ENCODE measurements at regions not wholly inside any gene's neighbourhood (a gene's known extent, or its start where the extent isn't known, plus 50 kb on each side); places are given as distances from the start of the nearest gene placed in this dataset.

DNA sequence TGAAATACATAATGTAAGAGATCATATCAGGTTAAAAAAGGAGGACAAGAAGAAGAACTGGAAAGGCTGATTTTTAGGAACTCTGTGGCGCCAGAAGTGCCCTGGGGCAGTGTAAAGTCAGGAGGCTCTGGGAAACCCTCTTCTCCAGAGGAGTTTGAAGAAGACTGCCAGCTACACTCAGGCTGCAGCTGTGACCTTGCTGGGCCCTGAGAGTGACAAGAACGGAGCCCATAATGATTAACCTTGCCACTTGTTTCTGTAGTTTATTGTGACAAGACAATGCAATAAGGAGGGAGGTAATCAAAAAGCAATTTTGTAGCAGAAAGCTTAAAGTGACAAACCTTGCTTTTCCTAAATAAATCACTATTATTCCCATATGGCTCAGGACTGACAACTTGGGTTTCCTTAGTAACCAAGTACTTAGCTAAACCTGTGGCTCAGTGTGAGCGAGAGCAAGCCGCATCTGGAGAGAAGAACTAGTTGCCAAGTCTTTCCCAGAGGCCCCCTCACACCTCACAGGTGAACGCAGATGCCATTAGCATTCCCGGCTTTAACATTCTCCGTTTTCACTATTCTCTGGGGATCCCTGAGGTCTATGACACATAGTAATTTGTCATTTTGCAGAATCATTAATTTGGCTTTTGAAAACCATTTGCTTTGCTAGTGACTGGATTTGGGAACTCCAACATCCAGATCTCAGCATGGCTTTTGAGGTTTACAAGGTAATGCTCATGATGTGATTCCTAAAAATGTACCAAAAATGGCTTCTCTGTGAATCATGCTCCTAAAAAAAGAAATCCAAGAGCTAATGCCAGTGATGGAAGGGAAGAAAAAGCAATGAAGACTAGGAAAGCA lies 115.9 kb downstream of the OMA1 start:
- FAIRE-seq = no peak

DNA sequence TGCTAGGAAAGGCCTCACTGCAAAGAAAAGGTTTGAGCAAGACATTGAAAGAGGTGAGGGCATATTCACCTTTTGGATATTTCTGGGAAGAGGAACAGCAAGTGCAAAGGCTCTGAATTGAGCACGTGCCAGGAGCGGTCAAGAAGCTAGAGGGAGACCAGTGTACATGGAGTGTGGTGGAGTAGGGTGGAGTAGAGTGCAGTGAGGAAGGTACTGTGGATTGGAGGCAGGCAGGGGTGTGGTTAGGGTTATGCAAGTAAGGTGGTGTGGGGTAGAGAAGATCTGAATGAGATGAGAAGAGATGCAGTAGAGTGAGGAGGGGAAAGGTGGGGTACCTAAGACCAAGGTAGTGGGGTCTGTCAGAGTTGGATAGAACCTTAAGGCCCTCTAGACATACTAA lies 119.6 kb downstream of the OMA1 start:
- no peak for FAIRE-seq

DNA sequence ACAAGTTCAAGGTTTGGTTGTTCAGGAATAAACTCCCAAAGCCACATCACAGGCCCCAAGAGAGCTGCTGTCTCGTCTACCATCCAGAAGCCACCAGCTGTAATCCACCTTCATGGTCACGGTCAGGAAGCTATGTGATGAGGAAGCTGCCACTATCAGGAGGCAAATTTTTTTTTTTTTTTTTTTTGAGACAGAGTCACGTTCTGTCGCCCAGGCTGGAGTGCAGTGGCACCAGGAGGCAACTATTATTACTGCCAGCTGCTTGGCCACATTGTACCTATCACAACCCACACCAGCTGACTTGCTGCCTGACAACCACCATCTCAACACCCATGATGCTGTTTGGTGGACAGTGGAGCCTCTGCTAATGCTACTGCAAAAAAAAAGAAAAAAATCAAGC lies 124.1 kb downstream of the OMA1 start:
- FAIRE-seq = no peak

DNA sequence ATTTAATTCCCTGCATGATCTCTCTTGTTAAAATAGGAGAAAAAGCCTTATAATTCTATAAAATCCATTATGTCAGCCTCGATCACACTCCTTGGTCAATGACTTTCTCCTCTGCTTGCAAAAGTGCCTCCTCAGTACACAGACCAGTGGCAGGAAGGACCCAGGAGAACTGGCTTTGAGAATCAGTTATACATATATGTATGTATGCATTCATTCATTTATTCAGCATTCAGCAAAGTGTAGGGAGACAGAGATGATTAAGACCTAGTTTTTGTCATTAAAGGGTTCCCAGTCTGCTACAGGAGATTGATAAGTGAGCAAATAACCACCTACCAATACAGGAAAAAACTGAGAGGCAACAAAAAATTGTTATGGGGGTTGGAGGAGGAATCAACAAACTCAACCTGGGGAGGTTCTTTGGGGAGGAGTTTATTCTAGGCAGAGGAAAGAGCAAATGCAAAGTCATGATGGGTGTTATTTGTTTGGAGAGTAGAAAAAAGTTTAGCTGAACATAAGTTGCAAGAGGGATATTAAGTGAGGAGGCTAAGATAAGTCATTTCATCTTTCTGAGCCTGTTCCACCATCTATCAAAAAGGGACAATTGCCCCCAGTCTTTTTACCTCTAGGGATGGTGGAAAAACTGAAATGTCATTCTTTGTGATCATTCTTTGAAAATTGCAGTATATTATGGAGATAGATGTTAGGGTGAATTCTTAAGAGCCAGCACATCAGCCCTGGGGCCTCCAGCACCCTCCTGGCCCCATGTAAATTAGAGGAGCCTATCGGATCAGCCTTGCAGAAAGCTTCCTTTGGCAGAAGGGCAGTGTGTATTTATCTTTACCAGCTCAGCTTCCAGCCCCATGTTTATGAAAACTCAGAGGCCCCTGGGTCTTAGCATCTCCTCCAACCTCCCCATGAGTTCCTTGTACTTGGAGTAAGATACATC lies 128.0 kb downstream of the OMA1 start:
- no peak for FAIRE-seq

DNA sequence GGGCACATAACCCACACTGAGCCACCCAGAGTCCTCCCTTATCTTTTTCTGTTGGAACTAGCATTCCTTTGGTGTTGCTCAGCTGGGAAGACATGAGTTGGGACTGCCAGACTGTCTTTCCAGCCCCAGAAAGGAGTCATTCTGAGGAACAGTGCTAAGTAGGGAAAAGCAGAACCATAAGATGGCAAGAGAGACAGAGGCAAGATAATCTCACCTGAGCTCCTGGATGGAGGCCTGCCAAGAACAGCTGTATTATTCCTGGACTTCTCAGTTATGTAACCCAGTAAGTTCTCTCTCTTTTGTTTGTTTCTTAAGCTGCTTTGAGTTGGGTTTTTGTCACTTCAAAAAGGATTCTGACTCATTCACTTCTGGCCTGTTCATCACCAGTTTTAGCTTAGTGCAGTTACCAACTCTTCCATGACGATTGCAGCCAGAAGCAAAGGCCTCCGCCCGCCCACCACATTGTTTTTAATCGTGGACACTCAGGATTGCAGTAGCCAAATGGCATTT lies 134.4 kb downstream of the OMA1 start:
- no peak for FAIRE-seq

DNA sequence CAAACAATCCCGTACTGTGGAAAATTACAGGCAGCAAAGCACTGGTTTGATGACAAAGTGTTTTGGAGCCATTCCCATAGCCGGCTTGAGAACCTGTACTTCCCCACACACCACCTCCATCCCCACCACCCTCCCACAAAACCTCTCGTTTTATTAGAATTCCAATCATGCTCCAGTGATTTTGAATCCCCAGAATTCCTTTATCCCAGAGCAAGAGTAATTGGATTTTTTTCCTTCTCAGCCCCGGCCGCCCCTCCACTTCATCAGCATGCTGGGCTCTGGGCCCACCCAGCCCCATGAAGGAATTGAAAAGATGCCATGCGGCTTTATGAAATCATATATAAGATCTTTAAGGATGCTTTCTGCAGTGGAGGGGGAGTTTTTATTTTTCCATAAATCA lies 136.6 kb downstream of the OMA1 start:
- FAIRE-seq = no peak

DNA sequence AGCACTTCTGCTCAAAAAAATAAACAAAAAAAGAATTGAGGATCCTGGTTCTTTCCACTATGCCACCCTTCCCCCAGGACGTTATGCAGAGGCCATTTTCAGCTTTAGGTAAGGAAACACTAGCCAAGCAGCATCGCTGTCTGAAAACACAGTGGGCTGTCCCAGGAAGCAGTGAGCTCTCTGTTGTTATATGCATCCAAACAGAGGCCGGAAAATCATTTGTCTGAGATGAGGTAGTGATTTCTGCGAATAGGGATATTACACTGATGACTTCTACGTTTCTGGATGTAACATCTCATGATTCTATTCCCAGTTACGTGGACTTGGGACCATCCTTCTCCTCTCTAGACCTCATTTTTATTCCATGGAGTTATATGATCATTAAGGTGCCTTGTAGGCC lies 137.2 kb downstream of the OMA1 start:
- FAIRE-seq = no peak

DNA sequence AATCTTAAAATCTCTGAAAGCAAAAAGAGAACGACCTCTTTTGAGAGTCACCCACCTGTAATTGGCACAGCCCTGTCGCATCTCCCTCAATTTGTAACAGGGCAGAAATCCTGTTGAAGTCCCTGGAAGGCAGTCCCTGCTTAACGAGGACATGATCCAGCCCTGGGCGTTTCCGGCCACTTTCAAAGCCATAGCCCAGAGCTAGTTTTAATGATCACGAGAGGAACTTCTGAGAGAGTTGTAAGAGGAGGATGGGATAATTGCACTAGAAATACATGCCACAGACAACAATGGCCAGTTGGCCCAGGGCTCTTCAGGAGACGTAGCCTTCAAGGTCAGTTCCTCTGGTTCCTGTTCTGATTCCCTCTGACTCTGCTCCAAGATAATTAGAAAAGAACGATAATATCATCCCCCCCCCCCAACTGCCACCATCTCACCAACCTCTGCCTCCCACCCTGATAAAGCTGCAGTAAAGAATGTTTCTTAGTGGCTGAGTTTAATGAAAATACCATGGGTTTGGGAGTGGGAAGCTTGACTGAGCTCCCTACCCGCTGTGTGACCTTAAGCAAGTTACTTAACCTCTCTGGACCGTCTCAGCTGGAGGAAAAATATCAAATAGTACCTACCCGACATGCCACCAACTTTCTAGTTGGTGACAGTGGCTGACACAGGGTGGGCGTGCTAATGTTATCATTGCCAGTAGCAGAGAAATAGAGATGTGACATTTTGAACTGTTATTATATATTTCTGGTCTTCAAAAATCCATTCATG lies 140.0 kb downstream of the OMA1 start:
- no peak for FAIRE-seq

DNA sequence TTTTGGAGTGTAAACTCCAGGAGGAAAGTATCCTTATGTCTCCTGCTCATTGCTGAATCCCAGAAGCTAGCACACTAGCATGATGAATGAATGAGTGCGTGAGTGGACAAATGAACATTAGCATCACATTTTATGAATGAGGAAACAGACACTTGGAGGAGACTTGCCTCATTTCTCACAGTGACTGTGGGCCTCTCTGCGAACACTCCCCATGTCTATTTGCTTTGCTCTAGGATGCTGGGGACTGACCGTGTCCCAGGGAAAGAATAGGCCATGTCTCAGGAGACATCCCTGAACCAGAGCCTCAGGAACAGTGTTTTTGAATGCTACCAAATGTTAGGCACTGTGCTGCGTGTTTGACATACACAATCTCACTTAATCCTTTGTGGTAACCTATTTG lies 140.9 kb downstream of the OMA1 start:
- no peak for FAIRE-seq

DNA sequence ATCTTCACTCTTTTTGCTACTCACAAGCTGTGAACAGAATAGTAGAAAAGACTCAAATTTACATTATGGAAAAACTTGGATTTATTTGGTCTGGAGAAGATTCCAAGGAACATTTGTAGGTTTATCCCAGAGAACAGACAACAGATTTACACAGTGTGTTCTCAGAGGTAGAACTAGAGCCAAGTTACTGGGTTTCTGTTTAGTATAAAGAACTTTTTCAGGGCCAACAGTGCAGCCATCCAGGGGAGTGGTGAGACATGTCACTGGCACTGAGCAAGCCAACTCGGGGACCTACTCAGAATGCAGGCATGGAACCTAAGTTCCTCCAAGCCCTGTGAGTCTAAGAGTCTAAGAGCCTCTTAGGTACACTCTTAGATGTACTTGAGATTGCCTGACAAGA lies 142.6 kb downstream of the OMA1 start:
- no peak for FAIRE-seq

DNA sequence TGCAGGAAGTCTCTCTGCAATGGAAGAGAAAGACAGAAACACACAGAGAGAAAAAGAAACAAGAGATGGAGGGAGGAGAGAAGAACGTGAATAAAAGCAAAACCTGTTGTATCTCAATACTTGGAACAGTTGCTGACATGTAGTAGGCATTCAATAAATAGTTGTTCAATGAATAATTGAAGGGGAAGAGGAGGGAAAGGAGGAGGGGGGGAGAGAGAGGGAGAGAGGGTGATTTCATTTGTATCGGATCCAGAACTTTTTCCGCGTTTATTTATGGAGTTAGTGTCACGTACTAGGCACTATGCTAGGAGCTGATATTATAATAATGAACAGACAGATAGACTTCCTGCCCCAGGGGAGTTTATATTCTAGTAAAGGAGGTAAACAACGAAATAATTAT lies 144.1 kb downstream of the OMA1 start:
- no peak for FAIRE-seq

DNA sequence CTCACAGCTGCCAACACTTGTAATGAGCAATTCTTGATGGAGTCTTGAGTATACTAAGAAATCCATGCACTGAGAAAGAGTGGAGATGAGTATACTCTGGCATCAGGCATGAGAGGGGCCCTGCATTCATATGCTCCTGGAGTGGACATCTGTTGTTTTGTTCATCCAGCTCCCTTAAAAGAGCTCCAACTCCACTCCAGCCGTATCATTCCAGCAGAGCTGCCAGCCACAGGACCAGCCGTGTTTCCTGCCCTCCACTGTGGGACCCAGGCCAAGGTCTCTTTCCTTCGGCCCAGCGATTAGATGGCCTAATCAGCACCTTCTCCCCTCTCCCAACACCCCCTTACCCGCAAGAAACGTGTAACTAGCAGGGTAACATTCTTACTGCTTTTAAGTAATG lies 144.5 kb downstream of the OMA1 start:
- FAIRE-seq = no peak

DNA sequence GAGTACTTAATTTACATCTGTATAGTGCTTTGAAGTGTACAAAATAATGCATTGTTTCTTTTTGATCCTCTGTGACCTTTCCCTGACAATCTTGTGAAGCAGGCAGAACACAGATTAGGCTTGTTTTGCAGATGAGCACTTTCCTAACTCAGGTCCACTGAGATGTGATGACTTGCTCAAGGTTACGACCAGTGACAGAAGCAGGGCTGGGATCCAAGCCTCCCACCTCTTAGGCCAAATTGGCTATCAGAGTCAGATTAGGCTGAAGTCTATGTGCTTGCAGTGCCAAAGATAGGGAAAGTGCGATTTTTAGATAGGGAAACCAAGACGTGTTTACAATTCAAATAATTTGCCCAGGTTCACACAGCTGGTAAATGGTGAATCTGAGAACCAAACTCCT lies 147.3 kb downstream of the OMA1 start:
- FAIRE-seq = no peak

DNA sequence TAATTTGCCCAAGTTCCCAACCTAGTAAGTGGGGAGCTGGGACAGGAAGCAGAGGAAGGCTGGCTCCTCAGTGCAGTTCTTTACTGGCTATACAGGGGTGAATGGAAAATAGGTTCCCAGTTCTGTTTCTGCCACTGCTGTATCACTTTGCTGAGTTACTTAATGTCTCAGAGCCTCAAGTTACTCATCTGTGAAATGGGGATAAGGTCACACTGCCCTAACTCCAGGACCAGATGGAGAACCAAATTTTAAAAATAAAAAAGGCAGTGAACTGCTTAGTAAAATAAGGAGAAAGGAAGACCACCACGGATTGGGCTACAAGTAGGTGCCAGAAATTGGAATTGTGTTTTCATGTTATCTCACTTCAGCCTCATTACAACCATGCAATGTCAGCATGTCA lies 147.8 kb downstream of the OMA1 start:
- no peak for FAIRE-seq

DNA sequence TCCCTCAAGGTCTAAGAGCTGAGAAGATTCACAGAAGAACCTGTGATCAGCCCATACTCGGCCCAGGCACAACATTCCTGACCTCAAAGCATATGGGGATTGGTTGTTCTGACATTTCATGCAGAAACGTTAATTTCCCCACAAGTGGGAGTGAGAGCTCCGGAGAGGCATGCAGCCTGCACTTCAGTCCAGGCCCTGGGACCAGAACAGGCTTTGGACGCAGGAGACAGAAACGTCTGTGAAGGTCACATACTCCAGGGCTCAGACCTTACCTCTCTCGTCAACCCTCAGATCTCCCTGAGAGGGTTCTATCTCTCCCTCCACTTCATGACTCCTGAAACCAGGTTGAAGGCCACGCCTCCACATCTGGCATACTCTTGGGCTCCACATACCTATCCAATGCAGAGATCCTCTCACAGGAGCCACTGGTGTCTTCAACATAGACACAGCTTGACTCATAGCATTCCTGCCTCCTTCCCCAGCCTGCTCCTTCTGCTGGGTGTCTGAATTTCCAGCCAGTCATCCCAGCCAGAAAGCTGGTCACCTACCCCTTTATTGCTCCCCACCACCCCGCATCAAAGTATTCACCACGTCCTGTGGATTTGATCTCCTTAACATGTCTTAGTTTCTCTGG lies 149.2 kb downstream of the OMA1 start:
- no peak for FAIRE-seq

DNA sequence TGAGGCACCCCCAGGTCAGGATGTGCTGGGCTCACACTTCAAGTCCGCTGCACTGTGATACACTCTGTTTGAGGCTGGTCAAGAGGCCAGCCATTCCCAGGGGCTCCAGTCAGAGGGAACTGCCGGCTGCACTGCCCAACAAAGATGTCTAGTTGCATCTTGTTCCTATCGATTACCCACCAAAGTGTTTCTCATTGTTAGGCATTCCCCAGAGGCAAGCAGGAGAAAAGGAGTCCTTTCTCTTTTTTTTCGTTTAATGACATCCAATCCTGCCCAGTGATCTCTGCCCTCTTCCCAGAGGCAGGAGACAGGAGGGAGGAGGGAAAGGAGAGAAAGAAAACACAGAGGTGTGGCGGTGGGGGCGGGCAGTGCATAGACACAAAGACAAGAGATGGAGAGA lies 150.4 kb downstream of the OMA1 start:
- FAIRE-seq = no peak

DNA sequence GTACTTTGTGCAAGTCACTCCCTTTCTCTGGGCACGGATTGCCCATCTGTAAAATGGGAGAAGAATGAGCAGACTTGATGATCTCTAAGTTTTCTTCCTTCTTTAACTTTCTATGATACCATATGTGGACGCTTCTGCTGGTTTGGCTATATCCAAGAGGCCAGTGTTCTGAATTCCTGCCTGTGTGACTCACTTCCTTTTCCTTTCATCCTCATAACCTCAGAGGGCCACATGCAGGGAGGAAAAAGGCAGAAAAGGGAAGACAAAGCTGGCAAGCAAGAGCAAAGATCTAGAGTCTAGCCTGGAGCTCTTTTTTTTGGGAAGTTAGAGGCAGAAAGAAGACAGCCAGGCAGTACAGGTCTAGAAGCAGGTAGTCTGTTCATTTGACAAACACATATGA lies 151.2 kb downstream of the OMA1 start:
- peak; percentile 46 for FAIRE-seq

DNA sequence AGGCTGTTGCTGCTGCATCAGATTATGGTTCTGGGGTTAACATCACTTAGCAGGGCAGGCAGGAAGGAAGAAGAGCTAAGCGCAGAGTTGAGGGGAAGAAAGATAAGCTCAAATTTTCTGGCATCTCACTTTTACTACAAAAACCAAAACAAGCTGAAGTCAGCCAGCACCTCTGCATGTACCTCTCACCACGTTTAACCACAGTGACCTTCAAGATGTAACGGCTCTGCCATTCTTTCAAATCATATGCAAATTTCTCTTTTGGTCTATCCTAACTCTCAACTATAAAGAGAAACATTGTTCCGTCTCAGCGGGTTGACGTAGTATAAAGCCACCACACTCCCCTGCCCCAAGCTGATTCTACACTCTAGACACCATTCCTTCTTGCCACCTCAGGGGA lies 154.4 kb downstream of the OMA1 start:
- FAIRE-seq = no peak

DNA sequence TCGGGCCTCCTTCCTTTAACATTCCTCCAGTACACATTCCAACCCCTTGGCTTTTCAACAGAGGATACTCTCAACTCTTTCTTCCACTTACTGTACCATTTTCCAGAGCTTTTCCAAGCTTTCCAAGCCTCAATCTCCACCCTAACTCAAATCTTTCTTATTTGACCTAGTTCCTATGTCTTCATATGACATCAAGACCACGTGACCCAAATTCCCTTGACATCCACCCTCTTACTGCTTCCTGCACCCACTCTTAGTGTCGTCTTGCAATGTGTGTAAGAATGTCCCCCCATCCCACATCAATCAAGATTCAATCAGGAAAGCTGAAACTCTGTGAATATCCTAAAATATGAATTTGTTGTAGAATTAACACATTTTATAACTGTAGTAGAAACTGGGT lies 155.0 kb downstream of the OMA1 start:
- no peak for FAIRE-seq

DNA sequence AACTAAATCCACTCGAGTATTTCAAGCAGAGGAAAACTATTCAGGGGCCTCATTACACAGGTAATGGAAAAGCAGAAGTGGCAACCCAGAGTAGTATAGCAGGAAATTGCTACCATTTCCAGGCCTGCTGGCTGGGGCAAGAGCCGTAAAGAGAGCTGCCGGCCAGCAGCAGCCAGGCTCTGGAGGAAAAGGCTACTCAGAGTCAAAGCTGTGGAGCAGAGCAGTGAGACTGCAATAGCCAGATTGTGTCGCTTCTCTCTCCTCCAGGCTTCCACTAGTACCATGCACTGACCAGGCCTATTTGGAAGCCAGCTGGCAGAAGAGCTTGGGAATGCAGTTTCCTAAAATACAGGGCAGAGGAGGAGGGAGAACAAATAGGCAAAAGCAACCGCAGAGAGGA lies 155.5 kb downstream of the OMA1 start:
- FAIRE-seq = no peak

DNA sequence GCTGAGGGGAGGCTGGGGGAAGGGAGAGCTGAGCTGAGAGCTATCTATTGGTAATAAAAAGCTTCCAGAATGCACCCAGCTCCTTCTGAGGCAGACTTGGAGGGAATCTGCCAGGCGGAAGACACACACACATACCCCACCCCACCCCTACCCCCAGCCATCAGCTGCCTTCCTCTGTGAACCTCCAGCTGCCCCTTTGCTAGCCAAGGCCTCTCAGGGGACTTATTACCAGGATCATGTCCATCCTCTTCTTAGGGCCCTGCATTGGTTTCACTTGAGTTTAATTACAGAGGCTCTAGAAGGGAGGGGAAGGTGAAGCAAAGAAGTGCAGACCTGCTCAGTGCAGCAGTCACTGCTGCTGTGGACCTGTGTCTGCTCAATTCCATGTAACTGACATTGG lies 156.4 kb downstream of the OMA1 start:
- no peak for FAIRE-seq

DNA sequence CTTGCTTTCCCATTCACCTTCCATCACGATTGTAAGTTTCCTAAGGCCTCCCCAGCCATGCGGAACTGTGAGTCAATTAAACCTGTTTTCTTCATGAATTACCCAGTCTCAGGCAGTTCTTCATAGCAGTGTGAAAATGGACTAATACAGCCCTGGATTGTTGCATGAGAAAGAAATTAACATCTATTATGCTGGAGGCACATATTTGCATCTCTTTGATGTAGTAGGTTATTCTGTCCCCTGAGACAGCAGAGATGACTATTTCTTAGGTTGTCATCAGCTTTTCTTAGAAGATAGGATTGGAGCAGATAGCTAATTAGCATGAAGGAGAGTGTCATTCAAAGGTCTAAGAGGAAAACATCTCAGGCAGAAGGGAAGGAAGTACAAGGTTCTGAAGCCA lies 166.2 kb downstream of the OMA1 start:
- no peak for FAIRE-seq

DNA sequence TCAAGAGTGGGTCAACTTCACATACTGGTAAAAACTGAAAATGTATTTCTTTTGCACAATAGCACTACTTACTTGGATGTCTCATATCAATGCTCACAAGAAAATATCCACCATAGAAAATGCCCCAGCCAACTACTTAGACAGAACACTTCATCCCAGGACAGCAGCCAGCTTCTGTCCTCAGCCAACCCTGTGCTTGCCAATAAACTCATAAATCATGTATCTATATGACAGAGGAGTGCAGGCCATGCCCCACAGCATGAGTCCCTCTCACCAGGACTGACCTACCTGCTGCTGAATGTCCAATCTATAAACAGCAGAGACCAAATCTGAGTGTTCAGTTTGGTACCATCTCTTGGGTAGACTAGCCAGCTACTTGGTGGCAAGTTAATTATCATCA lies 179.3 kb downstream of the OMA1 start:
- no peak for FAIRE-seq
